PFSK-1 (cell line): ENCODE measurements at regions not wholly inside any gene's neighbourhood (a gene's known extent, or its start where the extent isn't known, plus 50 kb on each side); places are given as distances from the start of the nearest gene placed in this dataset.
A peak's percentile ranks its signal among the peaks of the same experiment; 100 is the strongest.

ENCODE experiments used
- FOXP2 ChIP-seq: optimal IDR thresholded peaks from 2 replicates; pipeline ENCODE3; 2011; ENCODE audit warnings: borderline replicate concordance, control low read depth, inconsistent platforms; ENCODE audit not compliant: insufficient read depth; ENCODE audit errors: extremely low read length, extremely low read depth
- POLR2AphosphoS5 ChIP-seq: IDR thresholded peaks from 2 replicates; pipeline ENCODE4 v1.6.1; 2012; ENCODE audit warnings: low read depth, mild to moderate bottlenecking, control low read depth, low read length, moderate library complexity
- SIN3A ChIP-seq: IDR thresholded peaks from 2 replicates; pipeline ENCODE4 v1.6.1; 2012; ENCODE audit warnings: mild to moderate bottlenecking, low read length, moderate library complexity, borderline replicate concordance; ENCODE audit not compliant: insufficient read depth
- TAF1 ChIP-seq: IDR thresholded peaks from 2 replicates; pipeline ENCODE4 v1.6.1; 2012; ENCODE audit warnings: low read length, control low read depth, borderline replicate concordance; ENCODE audit not compliant: insufficient read depth
- TF ChIP-seq, protein P1 (sequence below), 2 experiments: IDR thresholded peaks; 2 replicates each; pipeline versions ENCODE4 v1.6.1 to v1.8.0; 2011 to 2012; ENCODE audit warnings: low read depth in 2 of 2, low read length in 2 of 2, control low read depth in 1 of 2, inconsistent platforms in 1 of 2, mild to moderate bottlenecking in 1 of 2, moderate library complexity in 1 of 2; ENCODE audit not compliant: insufficient read depth in 1 of 2

GRCh38 chr1:88180449-88181108 lies 503.5 kb upstream of the PKN2 start:
- TF ChIP-seq TAF1 (0 out of 2 replicates have a peak, but pooled peaks have one; percentile 34), FOXP2 (no peak), SIN3A (no peak), POLR2AphosphoS5 (no peak)
- TF ChIP-seq, protein P1, sequence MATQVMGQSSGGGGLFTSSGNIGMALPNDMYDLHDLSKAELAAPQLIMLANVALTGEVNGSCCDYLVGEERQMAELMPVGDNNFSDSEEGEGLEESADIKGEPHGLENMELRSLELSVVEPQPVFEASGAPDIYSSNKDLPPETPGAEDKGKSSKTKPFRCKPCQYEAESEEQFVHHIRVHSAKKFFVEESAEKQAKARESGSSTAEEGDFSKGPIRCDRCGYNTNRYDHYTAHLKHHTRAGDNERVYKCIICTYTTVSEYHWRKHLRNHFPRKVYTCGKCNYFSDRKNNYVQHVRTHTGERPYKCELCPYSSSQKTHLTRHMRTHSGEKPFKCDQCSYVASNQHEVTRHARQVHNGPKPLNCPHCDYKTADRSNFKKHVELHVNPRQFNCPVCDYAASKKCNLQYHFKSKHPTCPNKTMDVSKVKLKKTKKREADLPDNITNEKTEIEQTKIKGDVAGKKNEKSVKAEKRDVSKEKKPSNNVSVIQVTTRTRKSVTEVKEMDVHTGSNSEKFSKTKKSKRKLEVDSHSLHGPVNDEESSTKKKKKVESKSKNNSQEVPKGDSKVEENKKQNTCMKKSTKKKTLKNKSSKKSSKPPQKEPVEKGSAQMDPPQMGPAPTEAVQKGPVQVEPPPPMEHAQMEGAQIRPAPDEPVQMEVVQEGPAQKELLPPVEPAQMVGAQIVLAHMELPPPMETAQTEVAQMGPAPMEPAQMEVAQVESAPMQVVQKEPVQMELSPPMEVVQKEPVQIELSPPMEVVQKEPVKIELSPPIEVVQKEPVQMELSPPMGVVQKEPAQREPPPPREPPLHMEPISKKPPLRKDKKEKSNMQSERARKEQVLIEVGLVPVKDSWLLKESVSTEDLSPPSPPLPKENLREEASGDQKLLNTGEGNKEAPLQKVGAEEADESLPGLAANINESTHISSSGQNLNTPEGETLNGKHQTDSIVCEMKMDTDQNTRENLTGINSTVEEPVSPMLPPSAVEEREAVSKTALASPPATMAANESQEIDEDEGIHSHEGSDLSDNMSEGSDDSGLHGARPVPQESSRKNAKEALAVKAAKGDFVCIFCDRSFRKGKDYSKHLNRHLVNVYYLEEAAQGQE (IDR thresholded peaks at IDR 0.05; ENCODE audit: insufficient read depth in 1 of 2, low read depth in 2 of 2, low read length in 2 of 2), result no peak

DNA sequence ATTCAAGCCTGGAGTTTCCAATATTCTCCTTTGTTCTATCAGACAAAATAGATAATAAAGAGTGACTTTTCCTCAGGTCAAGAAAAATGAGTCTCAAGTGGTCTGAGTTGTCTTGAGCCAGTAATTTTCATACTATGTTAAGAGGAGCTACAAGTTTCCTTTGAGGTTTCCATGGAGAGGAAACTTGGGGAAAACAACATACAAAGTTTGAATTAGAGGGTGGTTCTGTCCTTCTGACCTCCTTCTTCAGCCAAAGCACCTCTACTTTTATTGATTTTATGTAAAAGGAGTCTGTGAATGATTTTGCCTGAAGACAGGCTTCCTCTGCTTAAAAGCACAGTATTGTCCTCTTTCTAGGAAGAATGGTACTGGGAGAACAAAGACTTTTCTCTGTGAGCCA lies 497.2 kb upstream of the PKN2 start:
- TF ChIP-seq TAF1 (no peak), SIN3A (no peak), FOXP2 (no peak), POLR2AphosphoS5 (no peak)
- TF ChIP-seq, protein P1 (IDR thresholded peaks at IDR 0.05; ENCODE audit: insufficient read depth in 1 of 2, low read depth in 2 of 2, low read length in 2 of 2), result no peak

- TF ChIP-seq FOXP2 (no peak), SIN3A (no peak), TAF1 (no peak), POLR2AphosphoS5 (no peak)
- TF ChIP-seq, protein P1 (IDR thresholded peaks at IDR 0.05; ENCODE audit: insufficient read depth in 1 of 2, low read depth in 2 of 2, low read length in 2 of 2), result no peak
Observed at GRCh38 chr1:88188038-88188437, 496.0 kb upstream of the PKN2 start.

DNA sequence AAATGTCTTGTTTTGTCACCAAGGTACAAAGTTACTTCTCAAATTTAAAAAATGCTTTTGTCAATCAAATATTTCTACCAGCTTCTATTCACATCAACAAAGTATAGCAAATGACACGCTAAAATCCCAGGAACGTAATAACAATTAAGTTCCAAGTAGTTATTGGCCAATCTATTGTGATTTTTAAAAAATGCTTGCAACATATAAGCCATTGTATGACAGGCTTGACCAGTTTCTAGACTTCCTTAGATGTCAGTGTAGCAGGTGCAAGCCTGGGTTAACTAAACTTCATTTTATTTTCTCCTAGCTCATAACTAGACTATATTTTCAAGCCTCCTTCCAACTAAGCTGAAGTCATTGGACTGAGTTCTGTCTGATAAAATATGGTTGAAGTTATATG lies 494.5 kb upstream of the PKN2 start:
- TF ChIP-seq, protein P1 (IDR thresholded peaks at IDR 0.05; ENCODE audit: insufficient read depth in 1 of 2, low read depth in 2 of 2, low read length in 2 of 2), result no peak
- TF ChIP-seq FOXP2 (no peak), TAF1 (no peak), SIN3A (no peak)
